HUES48 (cell line): ENCODE measurements at regions not wholly inside any gene's neighbourhood (a gene's known extent, or its start where the extent isn't known, plus 50 kb on each side); places are given as distances from the start of the nearest gene placed in this dataset.

Source experiments
- H3K27ac ChIP-seq: one replicate; pipeline ENCODE4 v1.7.0; 2013; ENCODE audit warnings: low read depth, low read length, inconsistent platforms
- H3K27me3 ChIP-seq: 2 replicates; pipeline ENCODE4 v1.6.1; 2013; ENCODE audit warnings: mild to moderate bottlenecking, low read length; ENCODE audit not compliant: control insufficient read depth, insufficient read depth
- H3K36me3 ChIP-seq: 2 replicates; pipeline ENCODE4 v1.6.1; 2013; ENCODE audit warnings: low read length; ENCODE audit not compliant: control insufficient read depth, insufficient read depth
- H3K4me1 ChIP-seq: 2 replicates; pipeline ENCODE4 v1.6.1; 2013; ENCODE audit warnings: mild to moderate bottlenecking, low read length; ENCODE audit not compliant: control insufficient read depth, insufficient read depth
- H3K4me3 ChIP-seq: 2 replicates; pipeline ENCODE4 v1.5.1; 2013; ENCODE audit warnings: mild to moderate bottlenecking, low read depth, low read length
- H3K9ac ChIP-seq: 2 replicates; pipeline ENCODE4 v1.6.1; 2013; ENCODE audit warnings: mild to moderate bottlenecking, low read depth, low read length, moderate library complexity
- H3K9me3 ChIP-seq: 2 replicates; pipeline ENCODE4 v1.6.1; 2013; ENCODE audit warnings: low read length; ENCODE audit not compliant: control insufficient read depth, insufficient read depth

GRCh38 chr12:105995961-105996431 is 142.8 kb downstream of the NUAK1 start:
- Histone ChIP-seq H3K9me3 (no peaks in the 10 kb centered on the region), H3K27ac (no peak overlapping the region), H3K36me3 (no peaks in the 10 kb centered on the region)

GRCh38 chr12:105998561-105998960 is 140.2 kb downstream of the NUAK1 start:
- no peaks in the 10 kb centered on the region for H3K36me3 ChIP-seq
- peaks cover 4% of the 10 kb centered on the region; the same call in 1 of the 2 replicates for H3K4me1 ChIP-seq
- no peak overlapping the region for H3K27ac ChIP-seq
- no peak overlapping the region for H3K9ac ChIP-seq
- no peaks in the 10 kb centered on the region for H3K9me3 ChIP-seq
- no peaks in the 10 kb centered on the region for H3K27me3 ChIP-seq
- no peak overlapping the region for H3K4me3 ChIP-seq

More at GRCh38 chr12:105995961-105996431, 142.8 kb downstream of the NUAK1 start:
- no peak overlapping the region for H3K9ac ChIP-seq
- peaks cover 14% of the 10 kb centered on the region for H3K4me1 ChIP-seq
- no peak overlapping the region for H3K4me3 ChIP-seq
- H3K27me3 ChIP-seq: no peaks in the 10 kb centered on the region

- H3K9me3 ChIP-seq: no peaks in the 10 kb centered on the region
- no peaks in the 10 kb centered on the region for H3K36me3 ChIP-seq
- no peaks in the 10 kb centered on the region for H3K27me3 ChIP-seq
- no peak overlapping the region for H3K27ac ChIP-seq
- H3K9ac ChIP-seq: no peak overlapping the region
- no peak overlapping the region for H3K4me3 ChIP-seq
- no peaks in the 10 kb centered on the region for H3K4me1 ChIP-seq
Observed at GRCh38 chr12:106000382-106001104, 138.2 kb downstream of the NUAK1 start.

GRCh38 chr12:106001105-106001836 is 137.5 kb downstream of the NUAK1 start:
- Histone ChIP-seq H3K4me1 (no peaks in the 10 kb centered on the region), H3K9ac (no peak overlapping the region), H3K4me3 (no peak overlapping the region), H3K27me3 (no peaks in the 10 kb centered on the region), H3K36me3 (no peaks in the 10 kb centered on the region), H3K9me3 (no peaks in the 10 kb centered on the region), H3K27ac (no peak overlapping the region)

GRCh38 chr12:106001837-106002218 is 136.9 kb downstream of the NUAK1 start:
- H3K4me1 ChIP-seq: no peaks in the 10 kb centered on the region
- H3K9ac ChIP-seq: no peak overlapping the region
- no peak overlapping the region for H3K27ac ChIP-seq
- no peaks in the 10 kb centered on the region for H3K27me3 ChIP-seq
- no peaks in the 10 kb centered on the region for H3K36me3 ChIP-seq
- H3K9me3 ChIP-seq: no peaks in the 10 kb centered on the region
- H3K4me3 ChIP-seq: no peak overlapping the region

DNA sequence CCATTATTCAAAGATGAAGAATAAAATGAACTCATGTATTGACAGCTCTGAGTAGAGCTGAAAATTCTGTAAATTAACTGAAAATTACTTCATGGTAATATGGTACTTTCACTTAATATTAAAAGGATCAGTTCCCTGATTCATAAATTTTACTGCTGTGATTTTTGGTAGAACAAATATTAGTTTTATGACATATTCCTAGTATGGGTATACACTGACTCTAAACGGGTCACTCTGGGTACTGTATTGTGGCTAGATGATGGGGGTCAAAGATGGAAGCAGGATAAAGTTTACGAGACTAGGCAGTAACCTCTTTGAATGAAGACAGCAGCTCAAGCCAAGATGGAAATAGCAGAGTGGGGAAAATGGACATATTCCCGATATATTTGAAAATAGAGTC is 135.5 kb downstream of the NUAK1 start:
- Histone ChIP-seq H3K4me3 (no peak overlapping the region), H3K9me3 (no peaks in the 10 kb centered on the region), H3K36me3 (no peaks in the 10 kb centered on the region), H3K27ac (no peak overlapping the region), H3K4me1 (no peaks in the 10 kb centered on the region), H3K9ac (no peak overlapping the region), H3K27me3 (no peaks in the 10 kb centered on the region)

GRCh38 chr12:106004289-106004688 is 134.5 kb downstream of the NUAK1 start:
- no peaks in the 10 kb centered on the region for H3K9me3 ChIP-seq
- H3K9ac ChIP-seq: no peak overlapping the region
- no peaks in the 10 kb centered on the region for H3K36me3 ChIP-seq
- no peak overlapping the region for H3K27ac ChIP-seq
- no peaks in the 10 kb centered on the region for H3K27me3 ChIP-seq
- H3K4me3 ChIP-seq: no peak overlapping the region
- H3K4me1 ChIP-seq: no peaks in the 10 kb centered on the region

GRCh38 chr12:106006382-106006781 is 132.4 kb downstream of the NUAK1 start:
- H3K9ac ChIP-seq: no peak overlapping the region
- H3K27ac ChIP-seq: no peak overlapping the region
- no peaks in the 10 kb centered on the region for H3K27me3 ChIP-seq
- no peaks in the 10 kb centered on the region for H3K4me1 ChIP-seq
- H3K4me3 ChIP-seq: no peak overlapping the region
- H3K9me3 ChIP-seq: no peaks in the 10 kb centered on the region
- no peaks in the 10 kb centered on the region for H3K36me3 ChIP-seq

DNA sequence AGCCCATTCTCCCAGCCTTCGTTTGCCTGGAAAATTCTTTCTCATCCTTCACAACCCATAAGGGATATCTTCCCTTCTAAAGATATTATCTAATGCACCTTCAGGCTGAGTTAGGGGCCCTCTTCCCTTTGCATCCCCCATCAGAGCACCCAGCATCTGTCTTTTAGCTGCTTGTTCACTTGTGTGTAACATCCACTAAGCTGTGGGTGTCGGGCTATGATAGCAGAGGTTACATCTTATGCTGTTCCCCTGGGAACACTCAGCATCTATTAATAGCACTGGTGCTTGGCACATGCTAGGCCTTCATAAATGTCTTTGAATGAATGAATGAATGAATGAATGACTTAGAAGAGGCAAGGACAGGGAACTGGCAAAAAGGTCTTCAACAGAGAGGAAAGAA is 131.8 kb downstream of the NUAK1 start:
- Histone ChIP-seq H3K27me3 (no peaks in the 10 kb centered on the region), H3K4me3 (no peak overlapping the region), H3K9me3 (no peaks in the 10 kb centered on the region), H3K4me1 (no peaks in the 10 kb centered on the region), H3K27ac (no peak overlapping the region), H3K36me3 (no peaks in the 10 kb centered on the region), H3K9ac (no peak overlapping the region)

DNA sequence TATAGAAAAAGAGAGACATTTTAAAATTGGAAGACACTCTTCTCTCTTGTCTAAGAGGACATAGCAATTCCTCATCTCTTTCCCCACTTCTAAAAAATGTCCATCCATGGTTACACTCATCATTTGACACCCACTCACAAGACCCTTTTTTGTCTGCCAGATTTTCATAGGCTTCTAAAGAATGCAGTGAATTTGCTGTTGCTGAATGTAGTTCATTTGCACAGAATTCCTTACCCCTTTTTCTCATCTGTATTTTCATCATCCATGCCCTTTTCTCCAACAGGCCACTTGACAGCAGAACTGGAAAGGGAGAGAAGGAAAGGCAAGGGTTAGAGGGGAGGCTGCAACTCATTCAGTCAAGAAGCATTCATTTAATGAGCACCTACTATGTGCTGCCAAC is 128.0 kb downstream of the NUAK1 start:
- Histone ChIP-seq H3K9ac (no peak overlapping the region), H3K4me1 (no peaks in the 10 kb centered on the region), H3K36me3 (no peaks in the 10 kb centered on the region), H3K27ac (no peak overlapping the region), H3K9me3 (no peaks in the 10 kb centered on the region), H3K4me3 (no peak overlapping the region), H3K27me3 (no peaks in the 10 kb centered on the region)
